Panc1 (cell line): ENCODE measurements at regions not wholly inside any gene's neighbourhood (a gene's known extent, or its start where the extent isn't known, plus 50 kb on each side); places are given as distances from the start of the nearest gene placed in this dataset.
A peak's percentile ranks its signal among the peaks of the same experiment; 100 is the strongest.

Experiments used
- ATAC-seq: fragments of 200-7000 bp; cut with Tn5 transposase; 2 replicates; pipeline ENCODE4 v1.9.1; 2020; ENCODE audit warnings: mild to moderate bottlenecking, moderate library complexity
- BruUV-seq: library from RNA; stranded (reverse); fragments of 400-500 nt; replicated peaks from 2 replicates; lab custom pipeline; 2021; lab: Mats Ljungman, UMichigan
- CTCF ChIA-PET: fragments of 300-600 bp; sonication (Branson Sonifier 250); formaldehyde crosslinking; loops from one replicate; lab custom pipeline; 2022; ENCODE audit warnings: antibody characterized with exemption; lab: Charles Lee
- POLR2A ChIA-PET: fragments of 300-600 bp; sonication (Branson Sonifier 250); formaldehyde crosslinking; loops from one replicate; lab custom pipeline; 2022; ENCODE audit warnings: antibody characterized with exemption; lab: Charles Lee
- DNase-seq: peaks from one replicate; pipeline ENCODE4 v3.0.0-alpha.2; 2010; ENCODE audit warnings: low read depth, low spot score
- H3K27ac ChIP-seq: 2 replicates; pipeline ENCODE4 v1.5.1; 2011; ENCODE audit warnings: mild to moderate bottlenecking, low read length, inconsistent platforms
- H3K27me3 ChIP-seq: fragments of 200-500 bp; sonication (Bioruptor generic); 2 replicates; pipeline ENCODE4 v1.6.0; 2014; ENCODE audit warnings: low read length, inconsistent platforms; ENCODE audit not compliant: control insufficient read depth, insufficient read depth
- H3K36me3 ChIP-seq: fragments of 200-500 bp; sonication (Bioruptor generic); 2 replicates; pipeline ENCODE4 v1.5.1; 2014; ENCODE audit warnings: inconsistent platforms, mild to moderate bottlenecking, low read length, moderate library complexity; ENCODE audit not compliant: control insufficient read depth, insufficient read depth
- H3K4me1 ChIP-seq: 2 replicates; pipeline ENCODE4 v1.5.1; 2011; ENCODE audit warnings: inconsistent platforms, mild to moderate bottlenecking, low read length, moderate library complexity; ENCODE audit not compliant: control insufficient read depth, insufficient read depth
- H3K4me3 ChIP-seq, 2 experiments: 2 replicates each; pipeline ENCODE4 v1.5.1; 2011 to 2012; ENCODE audit warnings: low read depth in 2 of 2, low read length in 2 of 2, mild to moderate bottlenecking in 2 of 2, inconsistent platforms in 1 of 2, moderate library complexity in 1 of 2
- H3K9me3 ChIP-seq: fragments of 200-500 bp; sonication (Bioruptor generic); 2 replicates; pipeline ENCODE4 v1.5.1; 2014; ENCODE audit warnings: low read depth, mild to moderate bottlenecking, inconsistent platforms, low read length, moderate library complexity; ENCODE audit not compliant: control insufficient read depth, insufficient read depth
- CTCF ChIP-seq: fragments of 450-650 bp; IDR thresholded peaks from 2 replicates; pipeline ENCODE4 v1.5.1; 2017; ENCODE audit warnings: mild to moderate bottlenecking
- POLR2AphosphoS5 ChIP-seq: IDR thresholded peaks from 2 replicates; pipeline ENCODE4 v1.6.1; 2012; ENCODE audit warnings: mild to moderate bottlenecking, low read depth, low read length, moderate library complexity
- REST ChIP-seq, 2 experiments: IDR thresholded peaks; 2 replicates each; pipeline ENCODE4 v1.6.1; 2011 to 2012; ENCODE audit warnings: low read depth in 2 of 2, control low read depth in 1 of 2, low read length in 1 of 2, mild to moderate bottlenecking in 1 of 2, moderate library complexity in 1 of 2; ENCODE audit not compliant: insufficient read depth in 1 of 2
- SIN3A ChIP-seq: IDR thresholded peaks from 2 replicates; pipeline ENCODE4 v1.6.1; 2012; ENCODE audit warnings: low read depth, mild to moderate bottlenecking, low read length, moderate library complexity, borderline replicate concordance; ENCODE audit not compliant: insufficient read depth
- TCF7L2 ChIP-seq: IDR thresholded peaks from 2 replicates; pipeline ENCODE4 v1.6.1; 2011; ENCODE audit warnings: mild to moderate bottlenecking, low read depth, low read length, inconsistent platforms
- in situ Hi-C: cut with HindIII; loops from 2 replicates; pipeline ENCODE4 v1.10.0; 2016; ENCODE audit warnings: low sequenced_read_pairs, low pct_unique_long_range_greater_than_20kb
- intact Hi-C: fragments of 100-400 bp; cut with micrococcal nuclease; formaldehyde crosslinking; loops from one replicate; pipeline ENCODE4 v1.10.0; 2022; ENCODE audit not compliant: unreplicated experiment

GRCh38 chr2:181763423-181763822 lies 83.1 kb upstream of the NEUROD1 start:
- intact Hi-C loops (no loop called here), in situ Hi-C loops (loop anchor here (25.0 kb wide), 1 partner anchor 324 kb away; no protein-coding TSS in a partner anchor)
- no TSS peak for BruUV-seq
- no peaks in the 10 kb centered on the region for H3K27me3 ChIP-seq
- TF ChIP-seq REST (IDR thresholded peaks at IDR 0.05; ENCODE audit: insufficient read depth in 1 of 2, low read depth in 2 of 2, low read length in 1 of 2) = no peak
- TF ChIP-seq POLR2AphosphoS5 = no peak
- no peak for TF ChIP-seq TCF7L2
- no peak for TF ChIP-seq SIN3A
- TF ChIP-seq CTCF = no peak
- DNase-seq = no peak
- CTCF ChIA-PET = no interaction called here
- no peak for ATAC-seq
- H3K27ac ChIP-seq = 0 out of 2 replicates have a peak overlapping the region, but pooled peaks have one; percentile 34
- H3K36me3 ChIP-seq = no peaks in the 10 kb centered on the region
- POLR2A ChIA-PET = no interaction called here
- H3K4me1 ChIP-seq = no peaks in the 10 kb centered on the region
- H3K9me3 ChIP-seq = no peaks in the 10 kb centered on the region
- H3K4me3 ChIP-seq = no peak overlapping the region

GRCh38 chr2:181764095-181764963 lies 84.0 kb upstream of the NEUROD1 start:
- CTCF ChIA-PET = no interaction called here
- H3K36me3 ChIP-seq = no peaks in the 10 kb centered on the region
- no peak overlapping the region; the same call in 1 of the 2 replicates for H3K27ac ChIP-seq
- DNase-seq = no peak
- no peak for ATAC-seq
- H3K4me3 ChIP-seq = no peak overlapping the region
- POLR2A ChIA-PET = no interaction called here
- H3K27me3 ChIP-seq = no peaks in the 10 kb centered on the region
- no peaks in the 10 kb centered on the region for H3K9me3 ChIP-seq
- in situ Hi-C loops = loop anchor here (25.0 kb wide), 1 partner anchor 323 kb away; no protein-coding TSS in a partner anchor
- intact Hi-C loops = no loop called here
- no peaks in the 10 kb centered on the region for H3K4me1 ChIP-seq
- BruUV-seq = no TSS peak
- TF ChIP-seq POLR2AphosphoS5 (no peak), SIN3A (no peak), REST (IDR thresholded peaks at IDR 0.05; ENCODE audit: insufficient read depth in 1 of 2, low read depth in 2 of 2, low read length in 1 of 2) (no peak), TCF7L2 (no peak), CTCF (no peak)
